IMR-90 (cell line): ENCODE measurements at regions not wholly inside any gene's neighbourhood (a gene's known extent, or its start where the extent isn't known, plus 50 kb on each side); places are given as distances from the start of the nearest gene placed in this dataset.

Source experiments
- ATAC-seq: fragments of 200-7000 bp; cut with Tn5 transposase; 2 replicates; pipeline ENCODE4 v1.9.1; 2020; ENCODE audit warnings: low read depth, mild to moderate bottlenecking, moderate library complexity
- BruUV-seq: library from RNA; stranded (reverse); fragments of 400-500 nt; replicated peaks from 2 replicates; lab custom pipeline; 2021; lab: Mats Ljungman, UMichigan
- CTCF ChIA-PET: fragments of 300-600 bp; formaldehyde crosslinking; extraction: SDS; loops from one replicate; lab custom pipeline; 2021; ENCODE audit warnings: antibody characterized with exemption; lab: Yijun Ruan, JAX
- POLR2A ChIA-PET: fragments of 300-600 bp; sonication (Branson Sonifier 250); formaldehyde crosslinking; loops from one replicate; lab custom pipeline; 2022; ENCODE audit warnings: antibody characterized with exemption; ENCODE audit not compliant: unreplicated experiment; lab: Charles Lee
- DNase-seq: peaks from one replicate; pipeline ENCODE4 v3.0.0; 2013
- H2AFZ ChIP-seq: replicated peaks from 2 replicates; pipeline ENCODE3; 2013; ENCODE audit warnings: low read length, mild to moderate bottlenecking; ENCODE audit not compliant: poor library complexity
- H2AK5ac ChIP-seq: 2 replicates; pipeline ENCODE4 v1.6.1; 2013; ENCODE audit warnings: low read depth, low read length, inconsistent platforms
- H2AK9ac ChIP-seq: replicated peaks from 2 replicates; pipeline ENCODE3; 2013; ENCODE audit warnings: mild to moderate bottlenecking, low read depth, low read length, moderate library complexity; ENCODE audit not compliant: poor library complexity
- H2BK120ac ChIP-seq: 2 replicates; pipeline ENCODE4 v1.6.1; 2013; ENCODE audit warnings: low read depth, low read length, inconsistent platforms
- H2BK15ac ChIP-seq: 3 replicates; pipeline ENCODE4 v1.6.1; 2013; ENCODE audit warnings: low read depth, low read length, inconsistent platforms
- H2BK20ac ChIP-seq: 2 replicates; pipeline ENCODE4 v1.6.1; 2013; ENCODE audit warnings: low read depth, mild to moderate bottlenecking, inconsistent platforms, low read length, moderate library complexity
- H2BK5ac ChIP-seq: 2 replicates; pipeline ENCODE4 v1.6.1; 2013; ENCODE audit warnings: mild to moderate bottlenecking, low read depth, low read length, inconsistent platforms; ENCODE audit not compliant: poor library complexity, severe bottlenecking
- H3K14ac ChIP-seq: replicated peaks from 2 replicates; pipeline ENCODE4 v1.6.1; 2013; ENCODE audit warnings: low read depth, low read length, inconsistent platforms
- H3K18ac ChIP-seq: 2 replicates; pipeline ENCODE4 v1.6.1; 2013; ENCODE audit warnings: low read depth, low read length, control low read depth
- H3K23ac ChIP-seq: 2 replicates; pipeline ENCODE4 v1.6.1; 2013; ENCODE audit warnings: low read depth, low read length, inconsistent platforms
- H3K27ac ChIP-seq: 2 replicates; pipeline ENCODE4 v1.5.1; 2013; ENCODE audit warnings: mild to moderate bottlenecking, control low read depth, low read length; ENCODE audit not compliant: insufficient read depth
- H3K27me3 ChIP-seq: 2 replicates; pipeline ENCODE4 v1.6.1; 2013; ENCODE audit warnings: low read length; ENCODE audit not compliant: control insufficient read depth, insufficient read depth
- H3K36me3 ChIP-seq: 2 replicates; pipeline ENCODE4 v1.6.1; 2013; ENCODE audit warnings: low read length, mixed read lengths; ENCODE audit not compliant: control insufficient read depth, insufficient read depth
- H3K4ac ChIP-seq: 2 replicates; pipeline ENCODE4 v1.6.1; 2013; ENCODE audit warnings: low read depth, low read length, inconsistent platforms
- H3K4me1 ChIP-seq: 2 replicates; pipeline ENCODE4 v1.6.1; 2013; ENCODE audit warnings: low read length, mixed read lengths; ENCODE audit not compliant: control insufficient read depth, insufficient read depth
- H3K4me2 ChIP-seq: 2 replicates; pipeline ENCODE4 v1.6.1; 2013; ENCODE audit warnings: low read depth, mild to moderate bottlenecking, control low read depth, low read length, moderate library complexity
- H3K4me3 ChIP-seq: 2 replicates; pipeline ENCODE4 v1.5.1; 2013; ENCODE audit warnings: low read depth, mild to moderate bottlenecking, control low read depth, low read length, moderate library complexity; ENCODE audit not compliant: insufficient read depth
- H3K56ac ChIP-seq: 2 replicates; pipeline ENCODE4 v1.6.1; 2013; ENCODE audit warnings: low read length, inconsistent platforms; ENCODE audit not compliant: insufficient read depth; ENCODE audit errors: extremely low read depth
- H3K79me1 ChIP-seq, 2 experiments: 2 replicates each; pipeline ENCODE4 v1.6.1; 2013; ENCODE audit warnings: low read length in 2 of 2, inconsistent platforms in 1 of 2, low read depth in 1 of 2
- H3K9ac ChIP-seq: 2 replicates; pipeline ENCODE4 v1.6.1; 2013; ENCODE audit warnings: low read depth, low read length, control low read depth
- H3K9me1 ChIP-seq: 2 replicates; pipeline ENCODE4 v1.6.1; 2013; ENCODE audit warnings: low read length, inconsistent platforms; ENCODE audit not compliant: insufficient read depth
- H3K9me3 ChIP-seq: 2 replicates; pipeline ENCODE4 v1.6.1; 2013; ENCODE audit warnings: low read length; ENCODE audit not compliant: control insufficient read depth, insufficient read depth
- H4K20me1 ChIP-seq: 2 replicates; pipeline ENCODE4 v1.6.1; 2013; ENCODE audit warnings: low read length, inconsistent platforms; ENCODE audit not compliant: insufficient read depth
- H4K5ac ChIP-seq: 2 replicates; pipeline ENCODE4 v1.6.1; 2013; ENCODE audit warnings: mild to moderate bottlenecking, low read depth, low read length, control low read depth
- H4K8ac ChIP-seq, 2 experiments: 2 replicates each; pipeline ENCODE4 v1.6.1; 2013; ENCODE audit warnings: low read depth in 2 of 2, low read length in 2 of 2, control low read depth in 1 of 2, inconsistent platforms in 1 of 2
- H4K91ac ChIP-seq: 2 replicates; pipeline ENCODE4 v1.6.1; 2013; ENCODE audit warnings: low read depth, low read length, inconsistent platforms; ENCODE audit not compliant: insufficient read depth
- BHLHE40 ChIP-seq: fragments of 150-350 bp; IDR thresholded peaks from 2 replicates; pipeline ENCODE4 v1.6.1; 2016; ENCODE audit warnings: mild to moderate bottlenecking, low read depth, low read length
- CEBPB ChIP-seq: IDR thresholded peaks from 2 replicates; pipeline ENCODE4 v1.6.1; 2012; ENCODE audit warnings: low read depth, low read length, improper control_type of control experiment
- CHD1 ChIP-seq: IDR thresholded peaks from 2 replicates; pipeline ENCODE4 v1.6.1; 2012; ENCODE audit warnings: low read depth, low read length, improper control_type of control experiment
- ELK1 ChIP-seq: fragments of 150-350 bp; IDR thresholded peaks from 2 replicates; pipeline ENCODE4 v1.6.1; 2016; ENCODE audit warnings: low read depth, mild to moderate bottlenecking, low read length, moderate library complexity, borderline replicate concordance
- FOS ChIP-seq: fragments of 150-350 bp; IDR thresholded peaks from 2 replicates; pipeline ENCODE4 v1.6.1; 2016; ENCODE audit warnings: low read depth, low read length
- MAFK ChIP-seq: IDR thresholded peaks from 2 replicates; pipeline ENCODE4 v1.6.1; 2012; ENCODE audit warnings: low read depth, low read length, improper control_type of control experiment
- MAZ ChIP-seq: IDR thresholded peaks from 2 replicates; pipeline ENCODE4 v1.6.1; 2012; ENCODE audit warnings: low read depth, mild to moderate bottlenecking, low read length, improper control_type of control experiment, moderate library complexity, borderline replicate concordance
- MXI1 ChIP-seq: IDR thresholded peaks from 2 replicates; pipeline ENCODE4 v1.6.1; 2012; ENCODE audit warnings: low read depth, mild to moderate bottlenecking, low read length, moderate library complexity, borderline replicate concordance
- NFE2L2 ChIP-seq: fragments of 150-350 bp; IDR thresholded peaks from 2 replicates; pipeline ENCODE4 v1.6.1; 2016; ENCODE audit warnings: low read depth, mild to moderate bottlenecking, low read length
- POLR2A ChIP-seq: IDR thresholded peaks from 2 replicates; pipeline ENCODE4 v1.6.1; 2012; ENCODE audit warnings: mild to moderate bottlenecking, low read depth, low read length
- RAD21 ChIP-seq: IDR thresholded peaks from 2 replicates; pipeline ENCODE4 v1.6.1; 2012; ENCODE audit warnings: low read length, improper control_type of control experiment
- RCOR1 ChIP-seq: IDR thresholded peaks from 2 replicates; pipeline ENCODE4 v1.6.1; 2012; ENCODE audit warnings: mild to moderate bottlenecking, low read length, improper control_type of control experiment; ENCODE audit not compliant: insufficient replicate concordance
- RFX5 ChIP-seq: IDR thresholded peaks from 2 replicates; pipeline ENCODE4 v1.8.0; 2012; ENCODE audit warnings: low read depth, mild to moderate bottlenecking, low read length, moderate library complexity
- SMC3 ChIP-seq: fragments of 150-350 bp; IDR thresholded peaks from 2 replicates; pipeline ENCODE4 v1.6.1; 2016; ENCODE audit warnings: low read depth, mild to moderate bottlenecking, antibody characterized with exemption, low read length, moderate library complexity
- WGBS, 2 experiments: methylation state at CpG; one replicate each; pipeline versions ENCODE4 v1.1.5 to v1.1.7; 2013; ENCODE audit warnings: missing lambda C conversion rate in 2 of 2; ENCODE audit not compliant: insufficient read length in 1 of 2; ENCODE audit errors: extremely low coverage in 2 of 2; 5-methylcytosine and 5-hydroxymethylcytosine counted together
- dilution Hi-C: fragments of 300-500 bp; cut with HindIII; formaldehyde crosslinking; loops from one replicate; pipeline ENCODE4 v1.14.3; 2018; ENCODE audit warnings: low sequenced_read_pairs; ENCODE audit not compliant: unreplicated experiment
- in situ Hi-C: fragments of 300-500 bp; cut with MboI; formaldehyde crosslinking; loops from 3 replicates; pipeline ENCODE4 v1.14.3; 2019; ENCODE audit warnings: low sequenced_read_pairs, inconsistent platforms, mixed read lengths
- intact Hi-C: fragments of 100-400 bp; cut with micrococcal nuclease; formaldehyde crosslinking; loops from 2 replicates; pipeline ENCODE4 v1.10.0; 2022
- TF ChIP-seq, protein P1 (sequence below): fragments of 150-350 bp; IDR thresholded peaks from 2 replicates; pipeline ENCODE4 v1.6.1; 2017; ENCODE audit warnings: mild to moderate bottlenecking, antibody characterized with exemption, low read length, low read depth
- TF ChIP-seq, protein P2 (sequence below): conservative IDR thresholded peaks from 2 replicates; pipeline ENCODE4 v1.5.1; 2012; ENCODE audit warnings: mild to moderate bottlenecking, low read depth, low read length, improper control_type of control experiment

- Histone ChIP-seq H2BK5ac (no peak overlapping the region), H3K9ac (no peak overlapping the region), H3K27ac (no peak overlapping the region), H4K91ac (no peak overlapping the region), H3K36me3 (no peaks in the 10 kb centered on the region), H3K4me2 (no peak overlapping the region), H3K4me3 (no peak overlapping the region), H2AK5ac (no peak overlapping the region), H3K4ac (no peak overlapping the region), H3K9me1 (no peaks in the 10 kb centered on the region), H3K14ac (no peak overlapping the region), H2BK120ac (no peak overlapping the region), H2BK20ac (no peak overlapping the region), H4K8ac (no peak overlapping the region), H3K9me3 (peaks cover 15% of the 10 kb centered on the region), H3K18ac (no peak overlapping the region), H3K79me1 (no peaks in the 10 kb centered on the region), H3K4me1 (no peaks in the 10 kb centered on the region), H3K27me3 (no peaks in the 10 kb centered on the region), H2AFZ (no peak overlapping the region), H4K5ac (no peak overlapping the region), H3K56ac (no peak overlapping the region), H3K23ac (no peak overlapping the region), H2BK15ac (no peak overlapping the region), H4K20me1 (no peaks in the 10 kb centered on the region), H2AK9ac (no peak overlapping the region)
- WGBS, 2 experiments, result 43% methylated on average over 2 of the region's 8 CpGs; no CpG with 5 or more reads in 1 of the 2 experiments
- POLR2A ChIA-PET, result no interaction called here
- in situ Hi-C loops (no loop called here), dilution Hi-C loops (no loop called here), intact Hi-C loops (no loop called here)
- BruUV-seq, result no TSS peak
- DNase-seq (no peak), ATAC-seq (no peak)
- TF ChIP-seq, protein P1, sequence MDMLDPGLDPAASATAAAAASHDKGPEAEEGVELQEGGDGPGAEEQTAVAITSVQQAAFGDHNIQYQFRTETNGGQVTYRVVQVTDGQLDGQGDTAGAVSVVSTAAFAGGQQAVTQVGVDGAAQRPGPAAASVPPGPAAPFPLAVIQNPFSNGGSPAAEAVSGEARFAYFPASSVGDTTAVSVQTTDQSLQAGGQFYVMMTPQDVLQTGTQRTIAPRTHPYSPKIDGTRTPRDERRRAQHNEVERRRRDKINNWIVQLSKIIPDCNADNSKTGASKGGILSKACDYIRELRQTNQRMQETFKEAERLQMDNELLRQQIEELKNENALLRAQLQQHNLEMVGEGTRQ, result no peak
- no peak for TF ChIP-seq MAZ
- no peak for TF ChIP-seq CHD1
- TF ChIP-seq FOS, result no peak
- no peak for TF ChIP-seq CEBPB
- TF ChIP-seq NFE2L2, result no peak
- TF ChIP-seq, protein P2, sequence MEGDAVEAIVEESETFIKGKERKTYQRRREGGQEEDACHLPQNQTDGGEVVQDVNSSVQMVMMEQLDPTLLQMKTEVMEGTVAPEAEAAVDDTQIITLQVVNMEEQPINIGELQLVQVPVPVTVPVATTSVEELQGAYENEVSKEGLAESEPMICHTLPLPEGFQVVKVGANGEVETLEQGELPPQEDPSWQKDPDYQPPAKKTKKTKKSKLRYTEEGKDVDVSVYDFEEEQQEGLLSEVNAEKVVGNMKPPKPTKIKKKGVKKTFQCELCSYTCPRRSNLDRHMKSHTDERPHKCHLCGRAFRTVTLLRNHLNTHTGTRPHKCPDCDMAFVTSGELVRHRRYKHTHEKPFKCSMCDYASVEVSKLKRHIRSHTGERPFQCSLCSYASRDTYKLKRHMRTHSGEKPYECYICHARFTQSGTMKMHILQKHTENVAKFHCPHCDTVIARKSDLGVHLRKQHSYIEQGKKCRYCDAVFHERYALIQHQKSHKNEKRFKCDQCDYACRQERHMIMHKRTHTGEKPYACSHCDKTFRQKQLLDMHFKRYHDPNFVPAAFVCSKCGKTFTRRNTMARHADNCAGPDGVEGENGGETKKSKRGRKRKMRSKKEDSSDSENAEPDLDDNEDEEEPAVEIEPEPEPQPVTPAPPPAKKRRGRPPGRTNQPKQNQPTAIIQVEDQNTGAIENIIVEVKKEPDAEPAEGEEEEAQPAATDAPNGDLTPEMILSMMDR, result no peak
- no peak for TF ChIP-seq MXI1
- TF ChIP-seq SMC3, result no peak
- TF ChIP-seq ELK1, result no peak
- no peak for TF ChIP-seq POLR2A
- TF ChIP-seq RFX5, result no peak
- no peak for TF ChIP-seq RAD21
- no peak for TF ChIP-seq MAFK
- TF ChIP-seq RCOR1, result no peak
- no peak for TF ChIP-seq BHLHE40
- CTCF ChIA-PET, result interaction anchor here (0.9 kb wide), 1 partner anchor 9 kb away, joined by 4 read pairs; no protein-coding TSS in a partner anchor
Observed at GRCh38 chr5:4881366-4882002, 258.6 kb upstream of the ADAMTS16 start.
